GM19455 (cell line): ENCODE measurements at regions not wholly inside any gene's neighbourhood (a gene's known extent, or its start where the extent isn't known, plus 50 kb on each side); places are given as distances from the start of the nearest gene placed in this dataset.

Experiments used
- ATAC-seq: cut with Tn5 transposase; IDR thresholded peaks from one replicate; pipeline ENCODE4 v1.9.1; 2021; ENCODE audit not compliant: unreplicated experiment

GRCh38 chr2:41378420-41378819 lies 669.4 kb upstream of the PKDCC start:
- ATAC-seq: no peak

- ATAC-seq: no peak
These were observed 668.2 kb upstream of the PKDCC start for GRCh38 chr2:41379496-41380221.

- no peak for ATAC-seq
These were observed 666.1 kb upstream of the PKDCC start for GRCh38 chr2:41381701-41382100.

GRCh38 chr2:41387519-41387918 lies 660.3 kb upstream of the PKDCC start:
- no peak for ATAC-seq

- ATAC-seq: no peak
These were observed 654.2 kb upstream of the PKDCC start for GRCh38 chr2:41393621-41394020.

- ATAC-seq: no peak
These were observed 653.3 kb upstream of the PKDCC start for GRCh38 chr2:41394541-41394940.

GRCh38 chr2:41395692-41396091 lies 652.1 kb upstream of the PKDCC start:
- no peak for ATAC-seq

- no peak for ATAC-seq
These were observed 648.3 kb upstream of the PKDCC start for GRCh38 chr2:41399437-41400087.

- ATAC-seq: no peak
These were observed 647.6 kb upstream of the PKDCC start for GRCh38 chr2:41400088-41400665.

GRCh38 chr2:41405441-41405840 lies 642.4 kb upstream of the PKDCC start:
- no peak for ATAC-seq

GRCh38 chr2:41409328-41409727 lies 638.5 kb upstream of the PKDCC start:
- ATAC-seq: no peak

- ATAC-seq: no peak
These were observed 637.8 kb upstream of the PKDCC start for GRCh38 chr2:41410011-41410410.

GRCh38 chr2:41413813-41414485 lies 633.9 kb upstream of the PKDCC start:
- no peak for ATAC-seq

- ATAC-seq: no peak
These were observed 633.2 kb upstream of the PKDCC start for GRCh38 chr2:41414486-41415230.

- no peak for ATAC-seq
These were observed 630.3 kb upstream of the PKDCC start for GRCh38 chr2:41417511-41417910.

GRCh38 chr2:41420219-41420618 lies 627.6 kb upstream of the PKDCC start:
- ATAC-seq: no peak

- ATAC-seq: no peak
These were observed 626.9 kb upstream of the PKDCC start for GRCh38 chr2:41420872-41421271.

GRCh38 chr2:41431756-41432155 lies 616.1 kb upstream of the PKDCC start:
- no peak for ATAC-seq

GRCh38 chr2:41432459-41432858 lies 615.4 kb upstream of the PKDCC start:
- ATAC-seq: no peak

GRCh38 chr2:41434991-41435390 lies 612.8 kb upstream of the PKDCC start:
- no peak for ATAC-seq

GRCh38 chr2:41441958-41442357 lies 605.9 kb upstream of the PKDCC start:
- no peak for ATAC-seq
